ENCODE measurements at regions not wholly inside any gene's neighbourhood (a gene's known extent, or its start where the extent isn't known, plus 50 kb on each side); places are given as distances from the start of the nearest gene placed in this dataset.
"Not testable (repeated sequence)": the region's sequence is repeated elsewhere in the genome, so short reads cannot be mapped to it uniquely, and the experiment has no call there.

DNA sequence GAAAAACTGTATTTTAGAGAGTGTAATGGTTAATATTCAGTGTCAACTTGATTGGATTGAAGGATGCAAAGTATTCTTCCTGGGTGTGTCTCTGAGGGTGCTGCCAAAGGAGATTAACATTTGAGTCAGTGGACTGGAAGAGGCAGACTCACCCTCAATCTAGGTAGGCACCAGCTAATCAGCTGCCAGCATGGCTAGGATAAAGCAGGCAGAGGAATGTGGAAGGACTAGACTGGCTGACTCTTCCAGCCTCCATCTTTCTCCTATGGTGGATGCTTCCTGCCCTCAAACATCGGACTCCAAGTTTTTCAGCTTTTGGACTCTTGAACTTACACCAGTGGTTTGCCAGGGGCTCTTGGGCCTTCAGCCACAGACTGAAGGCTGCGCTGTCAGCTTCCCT is 740.3 kb downstream of the RNF144A start:
- TF ChIP-seq, protein P1, sequence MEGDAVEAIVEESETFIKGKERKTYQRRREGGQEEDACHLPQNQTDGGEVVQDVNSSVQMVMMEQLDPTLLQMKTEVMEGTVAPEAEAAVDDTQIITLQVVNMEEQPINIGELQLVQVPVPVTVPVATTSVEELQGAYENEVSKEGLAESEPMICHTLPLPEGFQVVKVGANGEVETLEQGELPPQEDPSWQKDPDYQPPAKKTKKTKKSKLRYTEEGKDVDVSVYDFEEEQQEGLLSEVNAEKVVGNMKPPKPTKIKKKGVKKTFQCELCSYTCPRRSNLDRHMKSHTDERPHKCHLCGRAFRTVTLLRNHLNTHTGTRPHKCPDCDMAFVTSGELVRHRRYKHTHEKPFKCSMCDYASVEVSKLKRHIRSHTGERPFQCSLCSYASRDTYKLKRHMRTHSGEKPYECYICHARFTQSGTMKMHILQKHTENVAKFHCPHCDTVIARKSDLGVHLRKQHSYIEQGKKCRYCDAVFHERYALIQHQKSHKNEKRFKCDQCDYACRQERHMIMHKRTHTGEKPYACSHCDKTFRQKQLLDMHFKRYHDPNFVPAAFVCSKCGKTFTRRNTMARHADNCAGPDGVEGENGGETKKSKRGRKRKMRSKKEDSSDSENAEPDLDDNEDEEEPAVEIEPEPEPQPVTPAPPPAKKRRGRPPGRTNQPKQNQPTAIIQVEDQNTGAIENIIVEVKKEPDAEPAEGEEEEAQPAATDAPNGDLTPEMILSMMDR (IDR thresholded peaks at IDR 0.05): not testable (repeated sequence)
- not testable (repeated sequence) for TF ChIP-seq POLR2A (IDR thresholded peaks at IDR 0.05)
